Keratinocyte (primary cell): ENCODE measurements at regions not wholly inside any gene's neighbourhood (a gene's known extent, or its start where the extent isn't known, plus 50 kb on each side); places are given as distances from the start of the nearest gene placed in this dataset.

ENCODE experiments used
- DNase-seq: peaks from one replicate; pipeline ENCODE4 v3.0.0-alpha.2; 2011; ENCODE audit warnings: low read depth, missing footprints, low spot score
- FAIRE-seq: peaks from 2 replicates; lab custom pipeline; 2011; peaks lifted over from hg19 to GRCh38; lab: Jason Lieb, UNC
- H2AFZ ChIP-seq: 2 replicates; pipeline ENCODE4 v1.6.0; 2012; ENCODE audit warnings: low read length, control low read depth, inconsistent platforms; ENCODE audit not compliant: control insufficient read depth
- H3K27ac ChIP-seq: 2 replicates; pipeline ENCODE4 v1.5.1; 2011; ENCODE audit warnings: low read length; ENCODE audit not compliant: control insufficient read depth, insufficient read depth
- H3K27me3 ChIP-seq: 3 replicates; pipeline ENCODE4 v1.6.0; 2011; ENCODE audit warnings: low read length; ENCODE audit not compliant: control insufficient read depth, insufficient read depth; ENCODE audit errors: extremely low read depth
- H3K36me3 ChIP-seq, 2 experiments: 2 replicates in 1 of 2; 3 replicates in 1 of 2; pipeline ENCODE4 v1.5.1; 2011; ENCODE audit warnings: low read length in 2 of 2, mild to moderate bottlenecking in 1 of 2; ENCODE audit not compliant: control insufficient read depth in 2 of 2, insufficient read depth in 2 of 2; ENCODE audit errors: extremely low read depth in 1 of 2
- H3K4me1 ChIP-seq: 3 replicates; pipeline ENCODE4 v1.5.1; 2011; ENCODE audit warnings: low read length; ENCODE audit not compliant: control insufficient read depth, insufficient read depth; ENCODE audit errors: extremely low read depth
- H3K4me2 ChIP-seq: 3 replicates; pipeline ENCODE4 v1.6.0; 2011; ENCODE audit warnings: low read depth, low read length; ENCODE audit not compliant: control insufficient read depth, insufficient read depth; ENCODE audit errors: extremely low read depth
- H3K4me3 ChIP-seq, 3 experiments: fragments of 200-600 bp in 1 of 3; sonication (generic) in 1 of 3; 2 replicates in 2 of 3; 3 replicates in 1 of 3; pipeline ENCODE4 v1.5.1; 2011 to 2016; ENCODE audit warnings: low read length in 3 of 3, mild to moderate bottlenecking in 3 of 3, control low read depth in 2 of 3, inconsistent platforms in 1 of 3, low read depth in 1 of 3, mixed read lengths in 1 of 3, mixed run types in 1 of 3, moderate library complexity in 1 of 3; ENCODE audit not compliant: control insufficient read depth in 2 of 3, insufficient read depth in 2 of 3; ENCODE audit errors: extremely low read depth in 1 of 3
- H3K79me2 ChIP-seq: 2 replicates; pipeline ENCODE4 v1.6.0; 2012; ENCODE audit warnings: low read length; ENCODE audit not compliant: control insufficient read depth, insufficient read depth
- H3K9ac ChIP-seq: 3 replicates; pipeline ENCODE4 v1.6.0; 2011; ENCODE audit warnings: low read length; ENCODE audit not compliant: control insufficient read depth, insufficient read depth; ENCODE audit errors: extremely low read depth
- H3K9me1 ChIP-seq: 3 replicates; pipeline ENCODE4 v1.6.0; 2011; ENCODE audit warnings: low read length; ENCODE audit not compliant: control insufficient read depth, insufficient read depth; ENCODE audit errors: extremely low read depth
- H3K9me3 ChIP-seq: 2 replicates; pipeline ENCODE4 v1.5.1; 2012; ENCODE audit warnings: low read depth, low read length; ENCODE audit not compliant: control insufficient read depth
- H4K20me1 ChIP-seq: 3 replicates; pipeline ENCODE4 v1.6.0; 2011; ENCODE audit warnings: low read length; ENCODE audit not compliant: control insufficient read depth, insufficient read depth; ENCODE audit errors: extremely low read depth
- CTCF ChIP-seq, 3 experiments: IDR thresholded peaks in 1 of 3; conservative IDR thresholded peaks in 1 of 3; optimal IDR thresholded peaks in 1 of 3; 2 replicates in 2 of 3; 3 replicates in 1 of 3; pipeline versions ENCODE3 to v1.5.1; 2011; ENCODE audit warnings: low read length in 3 of 3, mild to moderate bottlenecking in 3 of 3, moderate library complexity in 2 of 3, control low read depth in 1 of 3, inconsistent platforms in 1 of 3; ENCODE audit not compliant: insufficient read depth in 2 of 3; ENCODE audit errors: extremely low read depth in 1 of 3
- EZH2 ChIP-seq: IDR thresholded peaks from one replicate; pipeline ENCODE4 v1.6.1; 2012; ENCODE audit warnings: inconsistent platforms, mild to moderate bottlenecking, low read length, moderate library complexity
- dilution Hi-C: fragments of 300-500 bp; cut with MboI; formaldehyde crosslinking; loops from one replicate; pipeline ENCODE4 v1.7.0; 2020; ENCODE audit warnings: low sequenced_read_pairs; ENCODE audit not compliant: extremely low pct_ligation_motif_present

- no peaks in the 10 kb centered on the region for H3K4me1 ChIP-seq
- H3K79me2 ChIP-seq = no peaks in the 10 kb centered on the region
- no peaks in the 10 kb centered on the region for H3K36me3 ChIP-seq
- dilution Hi-C loops = no loop called here
- no peak overlapping the region for H3K4me3 ChIP-seq
- H2AFZ ChIP-seq = no peak overlapping the region
- no peak overlapping the region for H3K9ac ChIP-seq
- H3K4me2 ChIP-seq = no peak overlapping the region
- no peak overlapping the region for H3K27ac ChIP-seq
- H3K9me3 ChIP-seq = no peaks in the 10 kb centered on the region
- no peaks in the 10 kb centered on the region for H4K20me1 ChIP-seq
- H3K27me3 ChIP-seq = peaks cover 3% of the 10 kb centered on the region
- no peaks in the 10 kb centered on the region for H3K9me1 ChIP-seq
- DNase-seq (no peak), FAIRE-seq (no peak)
- TF ChIP-seq EZH2 (no peak), CTCF (optimal IDR thresholded peaks at IDR 0.05 in 1 of 3, IDR thresholded peaks at IDR 0.05 in 1 of 3, conservative IDR thresholded peaks at IDR 0.05 in 1 of 3; ENCODE audit: extremely low read depth in 1 of 3, insufficient read depth in 2 of 3, low read length in 3 of 3) (no peak)
Measured at GRCh38 chr9:3704890-3705289, 179.1 kb upstream of the RFX3 start.

GRCh38 chr9:3700772-3701171 is 175.0 kb upstream of the RFX3 start:
- TF ChIP-seq CTCF (optimal IDR thresholded peaks at IDR 0.05 in 1 of 3, IDR thresholded peaks at IDR 0.05 in 1 of 3, conservative IDR thresholded peaks at IDR 0.05 in 1 of 3; ENCODE audit: extremely low read depth in 1 of 3, insufficient read depth in 2 of 3, low read length in 3 of 3) (no peak), EZH2 (no peak)
- H3K9me1 ChIP-seq = no peaks in the 10 kb centered on the region
- no peaks in the 10 kb centered on the region for H3K4me1 ChIP-seq
- DNase-seq = no peak
- no peak overlapping the region for H3K4me2 ChIP-seq
- dilution Hi-C loops = no loop called here
- H3K9me3 ChIP-seq = no peaks in the 10 kb centered on the region
- H3K27me3 ChIP-seq = peaks cover 3% of the 10 kb centered on the region
- no peak for FAIRE-seq
- H3K4me3 ChIP-seq = no peak overlapping the region
- no peaks in the 10 kb centered on the region for H3K79me2 ChIP-seq
- H3K9ac ChIP-seq = no peak overlapping the region
- no peak overlapping the region for H2AFZ ChIP-seq
- H4K20me1 ChIP-seq = no peaks in the 10 kb centered on the region
- no peak overlapping the region for H3K27ac ChIP-seq
- H3K36me3 ChIP-seq = no peaks in the 10 kb centered on the region
